IPS-NIHi11 (cell line): ENCODE measurements at regions not wholly inside any gene's neighbourhood (a gene's known extent, or its start where the extent isn't known, plus 50 kb on each side); places are given as distances from the start of the nearest gene placed in this dataset.

Source experiments
- DNase-seq: peaks from one replicate; pipeline ENCODE4 v3.0.0; 2012; ENCODE audit warnings: mixed read lengths, low spot score

DNA sequence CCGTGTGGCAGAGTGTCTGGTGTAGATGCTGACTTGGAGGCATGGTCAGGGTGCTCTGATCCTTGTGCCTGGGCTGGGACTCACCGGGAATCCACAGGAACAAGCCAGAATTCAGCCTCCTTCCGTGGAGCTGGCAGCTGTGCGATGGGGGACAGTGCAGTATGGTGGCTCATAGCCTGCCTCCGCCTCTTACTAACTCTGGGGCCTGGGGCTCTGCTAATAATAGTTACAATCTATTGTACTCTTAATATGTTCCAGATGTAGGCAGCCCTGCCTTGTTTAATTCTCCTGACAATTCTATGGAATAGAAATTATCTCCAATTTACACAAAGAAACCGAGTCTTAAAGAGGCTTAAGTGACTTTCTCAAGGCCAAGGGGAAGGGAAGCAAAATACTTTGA is 77.6 kb downstream of the PCDH1 start:
- DNase-seq: no peak

GRCh38 chr5:141799507-141800167 is 78.6 kb downstream of the PCDH1 start:
- no peak for DNase-seq

DNA sequence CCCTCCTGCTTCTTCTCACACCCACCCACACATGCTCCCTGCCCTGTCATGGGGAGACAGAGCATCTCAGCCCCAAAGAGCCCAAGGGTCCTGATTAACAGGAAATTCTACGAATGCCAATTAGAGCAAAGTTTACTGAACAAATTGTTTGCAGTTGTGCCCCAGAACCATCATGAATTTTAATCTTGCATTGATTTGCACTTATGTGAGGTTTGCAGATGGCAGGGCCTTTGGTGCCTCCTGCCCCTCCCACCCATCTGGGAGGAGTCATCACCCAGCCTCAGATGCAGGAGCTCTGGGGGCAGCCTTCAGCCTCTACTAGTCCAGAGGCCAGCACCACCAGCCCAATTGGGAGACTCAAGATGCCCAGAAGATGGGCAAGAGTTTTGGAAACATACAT is 80.8 kb downstream of the PCDH1 start:
- DNase-seq: no peak

GRCh38 chr5:141795421-141795820 is 82.8 kb downstream of the PCDH1 start:
- DNase-seq: no peak

DNA sequence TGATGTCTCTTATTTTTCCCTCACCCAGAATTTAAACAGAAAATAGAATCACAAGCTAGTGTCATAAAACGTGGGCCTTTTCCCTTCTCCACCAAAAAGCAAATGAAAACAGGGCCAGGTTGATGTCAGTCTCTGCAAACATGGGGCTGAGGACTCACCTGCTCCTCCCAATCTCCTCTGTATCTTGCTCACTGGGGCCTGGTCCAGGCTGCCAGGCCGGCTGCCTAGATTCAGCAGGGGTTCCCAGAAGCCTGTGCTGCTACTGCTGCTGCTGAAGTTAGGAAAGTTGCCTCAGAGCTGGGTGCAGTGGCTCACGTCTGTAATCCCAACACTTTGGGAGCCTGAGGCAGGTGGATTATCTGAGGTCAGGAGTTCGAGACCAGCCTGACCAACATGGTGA is 84.3 kb downstream of the PCDH1 start:
- DNase-seq: no peak

GRCh38 chr5:141793403-141793802 is 84.8 kb downstream of the PCDH1 start:
- DNase-seq: no peak

DNA sequence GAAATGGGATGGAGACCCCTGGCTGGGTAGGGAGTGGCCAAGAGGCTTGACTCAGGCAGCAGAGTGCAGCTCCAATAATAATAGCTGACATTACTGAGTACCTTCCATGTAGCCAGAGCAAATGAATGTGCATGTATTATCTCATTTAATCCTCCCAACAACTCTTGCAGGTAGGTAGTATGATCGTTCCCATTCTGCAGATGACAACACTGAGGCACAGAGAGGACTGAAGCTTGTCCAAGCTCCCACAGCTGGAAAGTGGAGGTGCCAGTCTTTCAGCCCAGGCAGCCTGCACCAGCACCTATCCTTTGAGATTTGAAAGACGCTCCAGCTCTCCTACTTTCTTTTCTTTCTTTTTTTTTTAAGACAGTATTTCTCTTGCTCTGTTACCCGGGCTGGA is 87.6 kb downstream of the PCDH1 start:
- DNase-seq: no peak

GRCh38 chr5:141789330-141789729 is 88.9 kb downstream of the PCDH1 start:
- no peak for DNase-seq

GRCh38 chr5:141788296-141788970 is 89.8 kb downstream of the PCDH1 start:
- DNase-seq: no peak

DNA sequence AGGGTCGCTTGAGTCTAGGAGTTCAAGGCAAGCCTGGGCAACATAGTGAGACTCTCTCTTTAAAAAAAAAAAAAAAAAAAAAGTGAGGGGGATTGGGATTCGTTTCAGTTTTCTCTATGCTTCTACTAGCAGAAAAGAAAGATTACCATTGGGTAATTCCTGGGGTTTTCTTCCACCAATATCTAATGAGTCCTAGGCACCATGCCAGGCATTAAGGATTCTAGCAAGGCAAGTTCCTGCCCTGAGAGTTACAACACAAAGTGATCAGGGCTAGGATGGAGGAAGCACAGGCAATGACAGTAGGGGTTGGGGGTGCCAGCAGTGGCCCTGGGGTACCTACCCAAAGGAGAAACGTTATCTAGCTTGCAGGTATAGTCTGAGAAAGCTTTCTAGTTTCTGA is 90.8 kb downstream of the PCDH1 start:
- DNase-seq: no peak

GRCh38 chr5:141786700-141787099 is 91.5 kb downstream of the PCDH1 start:
- DNase-seq: no peak

DNA sequence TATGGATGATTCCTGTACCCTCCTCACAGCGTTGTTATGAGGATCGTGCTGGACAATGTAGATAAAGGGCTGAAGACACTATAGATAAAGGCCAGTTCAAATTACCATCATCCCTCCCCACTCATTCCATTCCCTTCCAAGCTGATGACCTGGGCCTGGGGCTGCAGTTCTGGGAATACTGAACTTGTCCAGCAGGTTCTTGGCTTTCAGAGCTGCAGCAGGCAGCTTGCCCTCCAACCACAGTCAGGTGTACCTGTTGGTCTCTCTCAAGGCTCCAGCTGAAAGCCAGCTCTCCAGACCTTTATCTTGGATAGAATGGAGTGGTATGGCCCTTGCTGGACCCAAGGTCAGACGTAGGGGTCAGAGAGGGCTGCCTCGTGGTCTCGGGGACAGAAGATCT is 92.5 kb downstream of the PCDH1 start:
- no peak for DNase-seq

GRCh38 chr5:141785135-141785534 is 93.1 kb downstream of the PCDH1 start:
- DNase-seq: no peak

DNA sequence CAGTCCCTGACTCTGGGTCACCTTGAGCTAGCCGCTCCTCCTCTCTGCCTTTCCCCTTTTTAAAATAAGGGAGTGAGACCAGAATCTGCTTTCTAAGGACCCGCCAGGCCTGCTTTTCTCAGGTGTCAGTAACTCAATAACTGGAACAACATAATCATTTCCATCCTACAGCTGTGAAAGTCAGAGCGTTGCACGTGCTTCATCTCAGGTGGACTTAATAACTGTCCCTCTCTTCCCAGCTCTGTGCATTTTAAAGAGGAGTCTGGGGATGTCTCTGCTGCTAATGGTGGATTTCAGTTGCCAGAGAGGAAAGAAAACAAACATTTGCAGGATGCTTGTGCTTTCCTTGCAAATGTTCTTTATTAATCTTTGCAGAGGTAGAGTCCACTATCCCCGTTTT is 93.7 kb downstream of the PCDH1 start:
- no peak for DNase-seq

GRCh38 chr5:141783947-141784296 is 94.3 kb downstream of the PCDH1 start:
- DNase-seq: no peak

GRCh38 chr5:141783005-141783946 is 94.9 kb downstream of the PCDH1 start:
- DNase-seq: peak; percentile 51

- no peak for DNase-seq
These were observed 96.3 kb downstream of the PCDH1 start for GRCh38 chr5:141781910-141782309.

- no peak for DNase-seq
These were observed 97.0 kb downstream of the PCDH1 start for GRCh38 chr5:141780952-141781781.

GRCh38 chr5:141780240-141780951 is 97.8 kb downstream of the PCDH1 start:
- no peak for DNase-seq

DNA sequence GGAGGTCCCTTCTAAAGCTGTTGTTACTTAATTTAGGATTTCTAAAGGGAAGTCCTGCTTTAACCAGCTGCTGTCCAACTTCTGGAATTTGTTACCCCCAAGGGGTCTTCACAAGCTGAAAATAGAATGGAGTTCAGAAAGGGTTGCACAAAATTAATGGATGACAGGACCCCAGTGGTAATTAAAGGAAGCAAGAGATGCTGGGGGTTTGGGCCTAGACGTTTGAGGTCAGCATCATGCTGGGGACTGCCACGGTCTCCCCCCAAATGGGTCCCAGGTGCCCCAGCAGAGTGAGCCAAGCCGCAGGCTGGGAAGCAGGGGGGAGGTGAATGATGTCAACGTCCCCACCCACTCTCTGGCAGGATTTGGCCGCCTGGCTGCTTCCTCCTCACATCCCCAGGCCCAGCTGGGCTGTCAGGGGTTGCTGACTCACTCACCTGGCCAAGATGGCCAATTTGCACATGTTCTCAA is 97.5 kb upstream of the ARAP3 start:
- no peak for DNase-seq

GRCh38 chr5:141778683-141779082 is 96.7 kb upstream of the ARAP3 start:
- no peak for DNase-seq
